HG02852 (cell line): ENCODE measurements at regions not wholly inside any gene's neighbourhood (a gene's known extent, or its start where the extent isn't known, plus 50 kb on each side); places are given as distances from the start of the nearest gene placed in this dataset.

Source experiments
- ATAC-seq: cut with Tn5 transposase; IDR thresholded peaks from one replicate; pipeline ENCODE4 v1.9.1; 2021; ENCODE audit warnings: mild to moderate bottlenecking, moderate library complexity; ENCODE audit not compliant: unreplicated experiment

- ATAC-seq: no peak
These were observed 90.0 kb upstream of the MYOCD start for GRCh38 chr17:12575641-12576040.

GRCh38 chr17:12579288-12579687 is 86.4 kb upstream of the MYOCD start:
- ATAC-seq: no peak

- no peak for ATAC-seq
These were observed 85.0 kb upstream of the MYOCD start for GRCh38 chr17:12580640-12581039.

GRCh38 chr17:12584727-12585126 is 81.0 kb upstream of the MYOCD start:
- ATAC-seq: no peak

GRCh38 chr17:12588531-12588930 is 77.2 kb upstream of the MYOCD start:
- ATAC-seq: no peak

GRCh38 chr17:12590417-12590816 is 75.3 kb upstream of the MYOCD start:
- no peak for ATAC-seq

- no peak for ATAC-seq
These were observed 74.5 kb upstream of the MYOCD start for GRCh38 chr17:12591021-12591735.

- no peak for ATAC-seq
These were observed 72.7 kb upstream of the MYOCD start for GRCh38 chr17:12592941-12593340.

- ATAC-seq: no peak
These were observed 68.7 kb upstream of the MYOCD start for GRCh38 chr17:12596961-12597360.

GRCh38 chr17:12597895-12598294 is 67.8 kb upstream of the MYOCD start:
- no peak for ATAC-seq

- ATAC-seq: no peak
These were observed 66.3 kb upstream of the MYOCD start for GRCh38 chr17:12599186-12599920.

- no peak for ATAC-seq
These were observed 65.3 kb upstream of the MYOCD start for GRCh38 chr17:12600349-12600748.

GRCh38 chr17:12603566-12603965 is 62.1 kb upstream of the MYOCD start:
- no peak for ATAC-seq

- no peak for ATAC-seq
These were observed 60.5 kb upstream of the MYOCD start for GRCh38 chr17:12605222-12605621.

GRCh38 chr17:12613566-12613965 is 52.1 kb upstream of the MYOCD start:
- no peak for ATAC-seq
